ENCODE measurements at regions not wholly inside any gene's neighbourhood (a gene's known extent, or its start where the extent isn't known, plus 50 kb on each side); places are given as distances from the start of the nearest gene placed in this dataset.

GRCh38 chr7:41467596-41467995 is 235.3 kb downstream of the INHBA start:
- TF ChIP-seq, protein P1, sequence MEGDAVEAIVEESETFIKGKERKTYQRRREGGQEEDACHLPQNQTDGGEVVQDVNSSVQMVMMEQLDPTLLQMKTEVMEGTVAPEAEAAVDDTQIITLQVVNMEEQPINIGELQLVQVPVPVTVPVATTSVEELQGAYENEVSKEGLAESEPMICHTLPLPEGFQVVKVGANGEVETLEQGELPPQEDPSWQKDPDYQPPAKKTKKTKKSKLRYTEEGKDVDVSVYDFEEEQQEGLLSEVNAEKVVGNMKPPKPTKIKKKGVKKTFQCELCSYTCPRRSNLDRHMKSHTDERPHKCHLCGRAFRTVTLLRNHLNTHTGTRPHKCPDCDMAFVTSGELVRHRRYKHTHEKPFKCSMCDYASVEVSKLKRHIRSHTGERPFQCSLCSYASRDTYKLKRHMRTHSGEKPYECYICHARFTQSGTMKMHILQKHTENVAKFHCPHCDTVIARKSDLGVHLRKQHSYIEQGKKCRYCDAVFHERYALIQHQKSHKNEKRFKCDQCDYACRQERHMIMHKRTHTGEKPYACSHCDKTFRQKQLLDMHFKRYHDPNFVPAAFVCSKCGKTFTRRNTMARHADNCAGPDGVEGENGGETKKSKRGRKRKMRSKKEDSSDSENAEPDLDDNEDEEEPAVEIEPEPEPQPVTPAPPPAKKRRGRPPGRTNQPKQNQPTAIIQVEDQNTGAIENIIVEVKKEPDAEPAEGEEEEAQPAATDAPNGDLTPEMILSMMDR (IDR thresholded peaks at IDR 0.05; ENCODE audit: low read depth, low read length) = no peak
- TF ChIP-seq POLR2A (IDR thresholded peaks at IDR 0.05; ENCODE audit: extremely low read depth, insufficient read length) = no peak
